ENCODE measurements at regions not wholly inside any gene's neighbourhood (a gene's known extent, or its start where the extent isn't known, plus 50 kb on each side); places are given as distances from the start of the nearest gene placed in this dataset.

- H3K36me3 ChIP-seq (ENCODE audit: control insufficient read depth, insufficient read depth, low read length), result no peaks in the 10 kb centered on the region
- H3K9ac ChIP-seq (ENCODE audit: low read length), result no peak overlapping the region
- no peaks in the 10 kb centered on the region for H3K27me3 ChIP-seq (ENCODE audit: control insufficient read depth, insufficient read depth, low read length)
- H3K9me3 ChIP-seq (ENCODE audit: control insufficient read depth, insufficient read depth, low read depth, low read length), result no peaks in the 10 kb centered on the region
- H3K27ac ChIP-seq (ENCODE audit: low read depth, low read length), result no peak overlapping the region
- no peak overlapping the region for H3K4me3 ChIP-seq (ENCODE audit: low read depth, low read length)
- H3K4me1 ChIP-seq (ENCODE audit: control insufficient read depth, insufficient read depth, low read length), result peaks cover 2% of the 10 kb centered on the region
Observed at GRCh38 chr3:102084704-102085103, 235.4 kb downstream of the NFKBIZ start.

- H3K27ac ChIP-seq (ENCODE audit: low read depth, low read length), result no peak overlapping the region
- no peaks in the 10 kb centered on the region for H3K36me3 ChIP-seq (ENCODE audit: control insufficient read depth, insufficient read depth, low read length)
- H3K9me3 ChIP-seq (ENCODE audit: control insufficient read depth, insufficient read depth, low read depth, low read length), result no peaks in the 10 kb centered on the region
- H3K27me3 ChIP-seq (ENCODE audit: control insufficient read depth, insufficient read depth, low read length), result no peaks in the 10 kb centered on the region
- H3K4me3 ChIP-seq (ENCODE audit: low read depth, low read length), result no peak overlapping the region
- no peak overlapping the region for H3K9ac ChIP-seq (ENCODE audit: low read length)
- H3K4me1 ChIP-seq (ENCODE audit: control insufficient read depth, insufficient read depth, low read length), result no peaks in the 10 kb centered on the region
Observed at GRCh38 chr3:102085431-102086176, 236.3 kb downstream of the NFKBIZ start.

GRCh38 chr3:102087236-102087635 lies 237.9 kb downstream of the NFKBIZ start:
- Histone ChIP-seq H3K4me1 (ENCODE audit: control insufficient read depth, insufficient read depth, low read length) (no peaks in the 10 kb centered on the region), H3K9ac (ENCODE audit: low read length) (no peak overlapping the region), H3K9me3 (ENCODE audit: control insufficient read depth, insufficient read depth, low read depth, low read length) (no peaks in the 10 kb centered on the region), H3K36me3 (ENCODE audit: control insufficient read depth, insufficient read depth, low read length) (no peaks in the 10 kb centered on the region), H3K4me3 (ENCODE audit: low read depth, low read length) (no peak overlapping the region), H3K27ac (ENCODE audit: low read depth, low read length) (no peak overlapping the region), H3K27me3 (ENCODE audit: control insufficient read depth, insufficient read depth, low read length) (no peaks in the 10 kb centered on the region)

GRCh38 chr3:102089239-102089638 lies 239.9 kb downstream of the NFKBIZ start:
- Histone ChIP-seq H3K4me3 (ENCODE audit: low read depth, low read length) (no peak overlapping the region), H3K9ac (ENCODE audit: low read length) (no peak overlapping the region), H3K27ac (ENCODE audit: low read depth, low read length) (no peak overlapping the region), H3K9me3 (ENCODE audit: control insufficient read depth, insufficient read depth, low read depth, low read length) (no peaks in the 10 kb centered on the region), H3K4me1 (ENCODE audit: control insufficient read depth, insufficient read depth, low read length) (no peaks in the 10 kb centered on the region), H3K36me3 (ENCODE audit: control insufficient read depth, insufficient read depth, low read length) (no peaks in the 10 kb centered on the region), H3K27me3 (ENCODE audit: control insufficient read depth, insufficient read depth, low read length) (no peaks in the 10 kb centered on the region)

- H3K9ac ChIP-seq (ENCODE audit: low read length), result no peak overlapping the region
- H3K36me3 ChIP-seq (ENCODE audit: control insufficient read depth, insufficient read depth, low read length), result no peaks in the 10 kb centered on the region
- no peak overlapping the region for H3K4me3 ChIP-seq (ENCODE audit: low read depth, low read length)
- H3K9me3 ChIP-seq (ENCODE audit: control insufficient read depth, insufficient read depth, low read depth, low read length), result no peaks in the 10 kb centered on the region
- no peaks in the 10 kb centered on the region for H3K4me1 ChIP-seq (ENCODE audit: control insufficient read depth, insufficient read depth, low read length)
- H3K27me3 ChIP-seq (ENCODE audit: control insufficient read depth, insufficient read depth, low read length), result no peaks in the 10 kb centered on the region
- no peak overlapping the region for H3K27ac ChIP-seq (ENCODE audit: low read depth, low read length)
Observed at GRCh38 chr3:102089904-102090720, 240.8 kb downstream of the NFKBIZ start.

- no peak overlapping the region for H3K4me3 ChIP-seq (ENCODE audit: low read depth, low read length)
- no peak overlapping the region for H3K27ac ChIP-seq (ENCODE audit: low read depth, low read length)
- H3K36me3 ChIP-seq (ENCODE audit: control insufficient read depth, insufficient read depth, low read length), result no peaks in the 10 kb centered on the region
- no peaks in the 10 kb centered on the region for H3K4me1 ChIP-seq (ENCODE audit: control insufficient read depth, insufficient read depth, low read length)
- H3K9me3 ChIP-seq (ENCODE audit: control insufficient read depth, insufficient read depth, low read depth, low read length), result no peaks in the 10 kb centered on the region
- H3K27me3 ChIP-seq (ENCODE audit: control insufficient read depth, insufficient read depth, low read length), result no peaks in the 10 kb centered on the region
- no peak overlapping the region for H3K9ac ChIP-seq (ENCODE audit: low read length)
Observed at GRCh38 chr3:102090721-102091045, 241.4 kb downstream of the NFKBIZ start.

- Histone ChIP-seq H3K9ac (ENCODE audit: low read length) (no peak overlapping the region), H3K9me3 (ENCODE audit: control insufficient read depth, insufficient read depth, low read depth, low read length) (no peaks in the 10 kb centered on the region), H3K4me3 (ENCODE audit: low read depth, low read length) (no peak overlapping the region), H3K36me3 (ENCODE audit: control insufficient read depth, insufficient read depth, low read length) (no peaks in the 10 kb centered on the region), H3K27ac (ENCODE audit: low read depth, low read length) (no peak overlapping the region), H3K4me1 (ENCODE audit: control insufficient read depth, insufficient read depth, low read length) (no peaks in the 10 kb centered on the region), H3K27me3 (ENCODE audit: control insufficient read depth, insufficient read depth, low read length) (no peaks in the 10 kb centered on the region)
Observed at GRCh38 chr3:102091358-102091757, 242.0 kb downstream of the NFKBIZ start.

- no peak overlapping the region for H3K4me3 ChIP-seq (ENCODE audit: low read depth, low read length)
- H3K36me3 ChIP-seq (ENCODE audit: control insufficient read depth, insufficient read depth, low read length), result no peaks in the 10 kb centered on the region
- H3K9me3 ChIP-seq (ENCODE audit: control insufficient read depth, insufficient read depth, low read depth, low read length), result no peaks in the 10 kb centered on the region
- no peak overlapping the region for H3K9ac ChIP-seq (ENCODE audit: low read length)
- no peak overlapping the region for H3K27ac ChIP-seq (ENCODE audit: low read depth, low read length)
- H3K27me3 ChIP-seq (ENCODE audit: control insufficient read depth, insufficient read depth, low read length), result no peaks in the 10 kb centered on the region
- no peaks in the 10 kb centered on the region for H3K4me1 ChIP-seq (ENCODE audit: control insufficient read depth, insufficient read depth, low read length)
Observed at GRCh38 chr3:102092617-102093466, 243.5 kb downstream of the NFKBIZ start.

- H3K4me1 ChIP-seq (ENCODE audit: control insufficient read depth, insufficient read depth, low read length), result no peaks in the 10 kb centered on the region
- H3K27ac ChIP-seq (ENCODE audit: low read depth, low read length), result no peak overlapping the region
- no peaks in the 10 kb centered on the region for H3K9me3 ChIP-seq (ENCODE audit: control insufficient read depth, insufficient read depth, low read depth, low read length)
- no peaks in the 10 kb centered on the region for H3K27me3 ChIP-seq (ENCODE audit: control insufficient read depth, insufficient read depth, low read length)
- no peak overlapping the region for H3K4me3 ChIP-seq (ENCODE audit: low read depth, low read length)
- H3K36me3 ChIP-seq (ENCODE audit: control insufficient read depth, insufficient read depth, low read length), result no peaks in the 10 kb centered on the region
- no peak overlapping the region for H3K9ac ChIP-seq (ENCODE audit: low read length)
Observed at GRCh38 chr3:102094506-102094905, 245.2 kb downstream of the NFKBIZ start.

- no peaks in the 10 kb centered on the region for H3K9me3 ChIP-seq (ENCODE audit: control insufficient read depth, insufficient read depth, low read depth, low read length)
- H3K4me1 ChIP-seq (ENCODE audit: control insufficient read depth, insufficient read depth, low read length), result no peaks in the 10 kb centered on the region
- no peak overlapping the region for H3K4me3 ChIP-seq (ENCODE audit: low read depth, low read length)
- H3K27me3 ChIP-seq (ENCODE audit: control insufficient read depth, insufficient read depth, low read length), result no peaks in the 10 kb centered on the region
- no peaks in the 10 kb centered on the region for H3K36me3 ChIP-seq (ENCODE audit: control insufficient read depth, insufficient read depth, low read length)
- no peak overlapping the region for H3K9ac ChIP-seq (ENCODE audit: low read length)
- H3K27ac ChIP-seq (ENCODE audit: low read depth, low read length), result no peak overlapping the region
Observed at GRCh38 chr3:102095383-102095782, 246.1 kb downstream of the NFKBIZ start.

- Histone ChIP-seq H3K27ac (ENCODE audit: low read depth, low read length) (no peak overlapping the region), H3K27me3 (ENCODE audit: control insufficient read depth, insufficient read depth, low read length) (no peaks in the 10 kb centered on the region), H3K9me3 (ENCODE audit: control insufficient read depth, insufficient read depth, low read depth, low read length) (no peaks in the 10 kb centered on the region), H3K4me1 (ENCODE audit: control insufficient read depth, insufficient read depth, low read length) (no peaks in the 10 kb centered on the region), H3K9ac (ENCODE audit: low read length) (no peak overlapping the region), H3K4me3 (ENCODE audit: low read depth, low read length) (no peak overlapping the region), H3K36me3 (ENCODE audit: control insufficient read depth, insufficient read depth, low read length) (no peaks in the 10 kb centered on the region)
Observed at GRCh38 chr3:102096066-102096465, 246.8 kb downstream of the NFKBIZ start.
